NCI-H69 (cell line): ENCODE measurements at regions not wholly inside any gene's neighbourhood (a gene's known extent, or its start where the extent isn't known, plus 50 kb on each side); places are given as distances from the start of the nearest gene placed in this dataset.

Experiments
- DNase-seq: peaks from one replicate; lab custom pipeline; 2025; lab: John Stamatoyannopoulos, UW

DNA sequence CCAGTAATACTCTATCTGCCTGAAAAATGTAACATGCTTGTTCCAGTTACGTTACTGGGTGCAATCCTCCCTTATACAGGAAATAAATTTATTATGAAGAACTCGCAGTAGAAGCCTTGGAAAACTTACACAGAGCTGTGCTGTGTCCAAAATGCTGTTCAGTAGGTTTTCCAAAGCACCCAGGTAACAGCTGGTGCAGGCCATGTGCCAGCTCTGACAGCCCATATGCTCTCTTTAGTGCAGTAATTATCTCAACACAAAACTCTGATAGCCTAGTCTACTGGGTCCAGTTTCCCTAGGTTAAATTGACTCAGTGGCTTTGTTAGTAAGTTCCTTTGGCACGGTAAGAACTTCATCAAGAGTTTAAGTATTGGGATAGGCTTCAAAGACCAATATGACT is 120.7 kb upstream of the OBI1 start:
- DNase-seq, result peak; percentile 41

DNA sequence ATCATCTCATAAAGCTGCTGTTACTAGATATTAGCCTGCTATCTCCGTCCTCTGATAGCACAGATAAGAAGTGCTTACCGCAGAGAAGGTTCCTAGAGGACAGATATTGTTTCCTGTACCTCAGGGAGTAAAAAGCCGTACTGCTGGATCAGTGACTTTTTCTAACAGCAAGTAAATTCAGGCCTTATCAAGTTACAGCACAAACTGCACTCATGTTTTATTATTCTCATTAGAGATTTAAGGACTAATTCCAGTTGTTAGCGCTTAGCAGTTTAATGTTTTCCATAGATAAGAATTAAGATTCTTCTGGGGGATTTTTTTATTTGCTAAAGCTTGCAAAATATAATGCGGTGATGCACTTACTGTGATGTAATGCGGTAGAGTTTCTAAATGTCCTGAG is 119.0 kb upstream of the OBI1 start:
- no peak for DNase-seq

DNA sequence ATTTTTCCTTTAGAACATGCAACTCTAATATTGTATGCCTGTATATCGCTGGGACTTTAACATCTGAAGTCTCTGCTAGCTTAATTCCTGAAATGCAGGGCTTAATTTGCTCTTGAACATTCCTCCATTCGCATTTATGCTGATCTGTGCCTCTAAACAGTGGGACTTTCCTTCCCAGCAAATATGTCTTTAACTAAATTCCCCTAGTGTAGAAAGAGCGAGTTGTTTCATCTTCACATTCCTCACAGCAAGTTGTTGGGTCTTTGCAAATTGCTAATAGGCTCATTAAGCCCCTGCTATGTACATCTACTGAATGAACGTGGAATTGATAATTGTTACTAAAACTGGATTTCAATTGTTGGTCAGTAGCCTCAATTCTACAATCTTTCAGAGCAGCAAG is 118.4 kb upstream of the OBI1 start:
- no peak for DNase-seq

DNA sequence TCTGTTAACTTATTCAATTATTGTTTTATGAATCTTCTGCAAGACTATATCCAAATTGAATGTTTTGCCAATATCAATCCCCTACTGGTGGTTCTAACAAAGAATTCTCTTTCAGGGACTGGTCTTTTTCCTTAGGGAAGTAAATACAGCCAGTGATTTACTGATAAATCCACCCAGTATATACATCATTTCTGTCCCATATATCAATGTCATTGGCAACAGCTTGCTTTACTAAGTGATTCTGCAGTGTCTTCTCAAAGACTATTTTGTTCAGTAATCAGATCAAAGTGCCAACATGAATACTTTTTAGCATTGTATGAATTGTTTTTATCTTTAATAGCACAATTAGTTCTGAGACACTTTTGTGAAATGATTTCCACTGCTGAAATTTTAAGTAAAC is 114.0 kb upstream of the OBI1 start:
- no peak for DNase-seq

- DNase-seq, result no peak
Observed at GRCh38 chr13:78770601-78771000, 111.6 kb upstream of the OBI1 start.

DNA sequence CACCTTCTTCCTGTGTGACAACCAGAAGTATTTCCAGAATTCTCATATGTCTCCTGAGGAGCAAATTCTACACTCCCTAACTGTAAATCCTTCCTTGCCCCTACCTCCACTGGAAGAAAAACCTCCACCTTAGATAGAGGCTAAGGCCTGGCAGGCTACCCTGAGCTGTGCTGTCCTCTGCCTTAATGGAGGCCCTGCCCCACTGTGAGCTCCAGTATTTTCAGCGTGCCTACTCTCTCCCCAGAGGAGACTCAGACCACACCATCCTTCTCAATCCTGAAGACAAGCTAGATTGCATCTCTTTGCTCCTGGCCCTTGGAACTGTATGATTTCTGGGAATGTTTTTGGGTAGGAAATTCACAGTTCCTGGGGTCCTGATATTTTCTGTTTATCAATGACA is 110.0 kb upstream of the OBI1 start:
- DNase-seq, result no peak

DNA sequence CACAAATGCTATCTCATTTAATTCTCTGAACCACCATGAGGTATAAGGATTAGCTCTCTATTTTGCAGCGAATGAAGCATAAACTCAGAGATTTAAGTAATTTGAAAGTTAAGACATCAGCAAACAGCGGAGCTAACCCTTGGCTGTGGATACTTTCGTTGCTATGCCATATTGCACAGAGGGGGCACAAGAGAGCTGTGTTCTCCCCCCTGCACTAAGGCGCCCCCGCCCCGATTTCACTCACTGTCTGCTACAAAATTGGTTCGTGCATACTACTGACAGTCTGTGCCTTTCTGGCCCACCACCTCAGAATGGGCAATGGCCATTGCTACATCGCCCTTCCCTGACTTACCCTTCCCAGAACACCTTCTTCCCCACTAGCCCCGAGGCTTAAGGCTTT is 105.7 kb upstream of the OBI1 start:
- DNase-seq, result no peak

- no peak for DNase-seq
Observed at GRCh38 chr13:78762825-78763224, 103.9 kb upstream of the OBI1 start.

DNA sequence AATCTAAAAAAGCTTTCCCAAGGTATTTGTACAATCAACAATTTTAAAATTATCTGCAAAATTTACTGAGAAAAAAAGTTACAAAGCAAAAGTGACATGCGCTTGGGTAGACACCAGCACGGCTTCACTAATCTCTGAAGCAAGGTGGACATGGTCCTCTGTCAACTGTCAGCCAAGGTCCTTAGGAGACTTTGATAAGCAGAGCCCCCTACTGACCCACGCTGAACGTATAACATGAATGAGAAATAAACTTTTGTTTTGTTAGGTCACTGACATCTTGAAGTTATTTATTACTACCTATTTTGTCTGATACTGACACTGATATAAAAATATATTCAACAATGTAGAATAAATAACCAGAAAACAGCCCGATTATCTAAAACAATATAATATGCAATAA is 100.7 kb upstream of the OBI1 start:
- DNase-seq, result peak; percentile 3

GRCh38 chr13:78758549-78758948 is 99.6 kb upstream of the OBI1 start:
- no peak for DNase-seq

DNA sequence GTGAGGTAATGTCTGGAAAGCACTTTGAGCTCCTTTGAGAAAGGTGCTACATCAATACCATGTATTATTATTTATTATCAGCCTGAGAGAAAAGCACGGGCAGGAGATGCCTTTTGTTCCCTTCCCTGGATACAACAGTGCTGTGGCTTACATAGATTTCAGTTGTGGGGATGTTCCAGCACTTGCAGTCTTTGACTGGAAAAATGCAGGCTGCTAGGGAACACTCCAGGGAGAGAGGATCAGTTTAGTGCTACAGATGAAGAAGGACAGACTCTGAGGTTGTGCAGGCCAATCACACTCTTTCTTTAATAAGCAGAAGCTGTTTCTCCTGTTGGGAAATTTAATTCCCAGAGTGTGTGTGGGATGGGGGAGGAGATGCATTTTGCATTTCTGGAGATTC is 94.5 kb upstream of the OBI1 start:
- no peak for DNase-seq

- no peak for DNase-seq
Observed at GRCh38 chr13:78750735-78751134, 91.8 kb upstream of the OBI1 start.

- no peak for DNase-seq
Observed at GRCh38 chr13:78743973-78744372, 85.0 kb upstream of the OBI1 start.

- no peak for DNase-seq
Observed at GRCh38 chr13:78742659-78743058, 83.7 kb upstream of the OBI1 start.

- DNase-seq, result no peak
Observed at GRCh38 chr13:78736142-78736541, 77.2 kb upstream of the OBI1 start.

DNA sequence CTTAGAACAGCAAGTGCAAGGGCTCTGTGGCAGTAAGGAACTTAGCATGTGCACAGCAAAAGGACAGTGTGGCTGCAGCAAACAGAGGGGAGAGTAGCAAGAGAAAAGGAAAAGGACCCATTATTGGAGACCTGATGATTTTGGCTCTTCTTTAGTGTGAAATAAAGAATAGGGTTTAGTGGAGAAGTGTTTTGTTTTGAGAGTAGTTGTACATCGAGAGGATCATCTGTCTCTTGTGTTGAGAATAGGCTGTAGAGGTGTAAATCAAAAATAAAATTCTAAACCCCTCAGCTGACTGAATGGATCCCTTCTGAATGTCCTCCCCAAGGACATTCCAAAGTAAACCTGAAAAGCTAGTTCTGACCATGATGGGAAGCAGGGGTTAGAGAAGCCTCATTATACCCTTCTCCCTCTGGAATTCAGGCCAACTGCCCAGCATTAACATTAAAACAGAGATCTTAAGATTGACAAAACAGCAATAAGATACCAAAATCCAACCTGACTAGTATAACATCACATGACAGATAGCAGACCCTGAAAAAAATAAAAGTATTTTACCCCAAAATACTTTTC is 73.6 kb upstream of the OBI1 start:
- DNase-seq, result no peak

DNA sequence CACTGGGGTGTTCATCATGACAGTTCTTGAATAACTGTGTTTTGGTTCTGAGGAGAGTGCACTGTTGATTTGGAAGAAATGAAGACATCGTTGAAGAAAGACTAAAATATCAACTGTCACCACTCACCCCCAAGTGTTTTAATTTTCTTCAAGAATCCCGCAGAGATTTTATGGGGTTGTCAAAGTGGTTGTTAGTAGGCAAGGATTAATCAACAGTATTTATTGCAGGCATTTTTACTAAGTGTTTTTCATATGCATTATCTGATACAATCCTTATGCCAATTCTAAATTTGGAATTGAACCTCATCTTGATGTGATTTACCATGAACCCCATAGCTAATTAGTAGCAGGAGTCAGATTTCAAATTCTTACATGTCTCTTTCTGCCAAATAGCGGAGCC is 63.7 kb upstream of the OBI1 start:
- no peak for DNase-seq

GRCh38 chr13:78719367-78719766 is 60.4 kb upstream of the OBI1 start:
- no peak for DNase-seq

GRCh38 chr13:78714717-78715116 is 55.8 kb upstream of the OBI1 start:
- no peak for DNase-seq

- peak; percentile 46 for DNase-seq
Observed at GRCh38 chr13:78712831-78713230, 53.9 kb upstream of the OBI1 start.

- no peak for DNase-seq
Observed at GRCh38 chr13:78709028-78709427, 50.1 kb upstream of the OBI1 start.
